ENCODE measurements at regions not wholly inside any gene's neighbourhood (a gene's known extent, or its start where the extent isn't known, plus 50 kb on each side); places are given as distances from the start of the nearest gene placed in this dataset.

- Histone ChIP-seq H3K36me3 (no peaks in the 10 kb centered on the region), H3K27ac (peak overlapping the region; percentile 61), H3K9me3 (replicated peaks) (no peaks in the 10 kb centered on the region; the same call in 1 of the 2 replicates), H3K4me1 (replicated peaks) (peaks cover 32% of the 10 kb centered on the region), H3K27me3 (replicated peaks) (no peaks in the 10 kb centered on the region), H3K4me3 (peak overlapping the region; percentile 49)
- no peak for DNase-seq (ENCODE audit: low read depth in 1 of 2, low spot score in 2 of 2)
Observed at GRCh38 chr9:88077071-88077617, 61.1 kb downstream of the SPATA31C2 start.

- no peaks in the 10 kb centered on the region; the same call in 1 of the 2 replicates for H3K9me3 ChIP-seq (replicated peaks)
- peak; percentile 79 to 80 for DNase-seq (ENCODE audit: low read depth in 1 of 2, low spot score in 2 of 2)
- H3K27me3 ChIP-seq (replicated peaks) = no peaks in the 10 kb centered on the region
- peak overlapping the region; percentile 61 for H3K27ac ChIP-seq
- no peaks in the 10 kb centered on the region for H3K36me3 ChIP-seq
- peak overlapping the region; percentile 49 for H3K4me3 ChIP-seq
- peaks cover 35% of the 10 kb centered on the region for H3K4me1 ChIP-seq (replicated peaks)
Observed at GRCh38 chr9:88076286-88077070, 61.8 kb downstream of the SPATA31C2 start.

GRCh38 chr9:88075966-88076285 is 62.3 kb downstream of the SPATA31C2 start:
- Histone ChIP-seq H3K27me3 (replicated peaks) (no peaks in the 10 kb centered on the region), H3K9me3 (replicated peaks) (no peaks in the 10 kb centered on the region; the same call in 1 of the 2 replicates), H3K36me3 (no peaks in the 10 kb centered on the region), H3K27ac (peak overlapping the region; percentile 61), H3K4me3 (peak overlapping the region; percentile 49), H3K4me1 (replicated peaks) (peaks cover 35% of the 10 kb centered on the region)
- DNase-seq (ENCODE audit: low read depth in 1 of 2, low spot score in 2 of 2) = no peak

- Histone ChIP-seq H3K4me1 (replicated peaks) (peaks cover 35% of the 10 kb centered on the region), H3K27ac (no peak overlapping the region), H3K36me3 (no peaks in the 10 kb centered on the region), H3K4me3 (peak overlapping the region; percentile 49), H3K9me3 (replicated peaks) (no peaks in the 10 kb centered on the region; the same call in 1 of the 2 replicates), H3K27me3 (replicated peaks) (no peaks in the 10 kb centered on the region)
- no peak for DNase-seq (ENCODE audit: low read depth in 1 of 2, low spot score in 2 of 2)
Observed at GRCh38 chr9:88075506-88075905, 62.8 kb downstream of the SPATA31C2 start.

GRCh38 chr9:88074931-88075330 is 63.3 kb downstream of the SPATA31C2 start:
- H3K4me1 ChIP-seq (replicated peaks) = peaks cover 35% of the 10 kb centered on the region
- H3K4me3 ChIP-seq = no peak overlapping the region
- no peaks in the 10 kb centered on the region; the same call in 1 of the 2 replicates for H3K9me3 ChIP-seq (replicated peaks)
- no peak for DNase-seq (ENCODE audit: low read depth in 1 of 2, low spot score in 2 of 2)
- H3K27me3 ChIP-seq (replicated peaks) = no peaks in the 10 kb centered on the region
- no peaks in the 10 kb centered on the region for H3K36me3 ChIP-seq
- no peak overlapping the region for H3K27ac ChIP-seq

DNA sequence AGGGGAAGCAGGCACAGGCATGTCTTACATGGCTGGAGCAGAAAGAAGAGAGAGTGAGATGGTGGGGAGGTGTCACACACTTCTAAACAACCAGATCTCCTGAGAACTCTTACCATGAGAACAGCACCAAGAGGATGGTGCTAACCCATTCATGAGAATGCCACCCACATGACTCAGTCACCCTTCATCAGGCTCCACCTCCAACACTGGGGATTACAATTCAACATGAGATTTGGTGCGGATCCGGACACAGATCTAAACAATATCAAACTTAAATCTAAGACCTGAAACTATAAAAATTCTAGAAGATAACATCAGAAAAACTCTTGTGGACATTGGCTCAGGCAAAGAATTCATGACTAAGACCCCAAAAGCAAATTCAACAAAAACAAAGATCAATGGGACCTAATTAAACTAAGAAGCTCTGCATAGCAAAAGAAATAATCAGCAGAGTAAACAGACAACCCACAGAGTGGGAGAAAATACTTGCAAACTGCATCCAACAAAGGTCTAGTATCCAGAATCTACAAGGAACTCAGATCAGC is 65.4 kb downstream of the SPATA31C2 start:
- H3K27me3 ChIP-seq (replicated peaks) = no peaks in the 10 kb centered on the region
- H3K27ac ChIP-seq = peak overlapping the region; percentile 71
- H3K4me1 ChIP-seq (replicated peaks) = peaks cover 35% of the 10 kb centered on the region
- no peaks in the 10 kb centered on the region; the same call in 1 of the 2 replicates for H3K9me3 ChIP-seq (replicated peaks)
- H3K4me3 ChIP-seq = no peak overlapping the region
- DNase-seq (ENCODE audit: low read depth in 1 of 2, low spot score in 2 of 2) = peak; percentile 82 to 86
- no peaks in the 10 kb centered on the region for H3K36me3 ChIP-seq

- Histone ChIP-seq H3K27me3 (replicated peaks) (no peaks in the 10 kb centered on the region), H3K9me3 (replicated peaks) (no peaks in the 10 kb centered on the region; the same call in 1 of the 2 replicates), H3K27ac (no peak overlapping the region), H3K4me3 (no peak overlapping the region), H3K36me3 (no peaks in the 10 kb centered on the region), H3K4me1 (replicated peaks) (peaks cover 27% of the 10 kb centered on the region)
- no peak for DNase-seq (ENCODE audit: low read depth in 1 of 2, low spot score in 2 of 2)
Observed at GRCh38 chr9:88071331-88071730, 66.9 kb downstream of the SPATA31C2 start.

DNA sequence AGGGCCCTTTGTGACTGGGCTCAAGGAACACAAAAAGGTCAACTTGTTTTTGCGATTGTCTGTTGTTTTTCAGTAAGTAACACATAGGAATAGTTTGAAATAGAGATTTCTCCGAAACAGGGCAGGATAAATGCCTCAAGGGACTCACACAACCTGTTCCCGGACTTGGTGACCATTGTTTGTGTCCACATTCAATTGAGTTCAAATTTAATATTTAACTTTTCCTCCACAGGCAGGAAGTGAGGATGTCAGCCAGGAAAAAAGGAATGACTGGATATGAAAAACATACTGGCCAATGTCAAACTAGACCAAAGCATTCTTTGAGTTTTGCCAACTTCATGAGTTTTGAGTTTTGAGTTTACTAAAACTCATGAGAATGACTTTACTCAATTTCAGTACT is 72.7 kb downstream of the SPATA31C2 start:
- no peak overlapping the region for H3K4me3 ChIP-seq
- H3K27me3 ChIP-seq (replicated peaks) = no peaks in the 10 kb centered on the region
- no peaks in the 10 kb centered on the region for H3K4me1 ChIP-seq (replicated peaks)
- no peaks in the 10 kb centered on the region for H3K36me3 ChIP-seq
- H3K9me3 ChIP-seq (replicated peaks) = no peaks in the 10 kb centered on the region
- no peak for DNase-seq (ENCODE audit: low read depth in 1 of 2, low spot score in 2 of 2)
- no peak overlapping the region for H3K27ac ChIP-seq

DNA sequence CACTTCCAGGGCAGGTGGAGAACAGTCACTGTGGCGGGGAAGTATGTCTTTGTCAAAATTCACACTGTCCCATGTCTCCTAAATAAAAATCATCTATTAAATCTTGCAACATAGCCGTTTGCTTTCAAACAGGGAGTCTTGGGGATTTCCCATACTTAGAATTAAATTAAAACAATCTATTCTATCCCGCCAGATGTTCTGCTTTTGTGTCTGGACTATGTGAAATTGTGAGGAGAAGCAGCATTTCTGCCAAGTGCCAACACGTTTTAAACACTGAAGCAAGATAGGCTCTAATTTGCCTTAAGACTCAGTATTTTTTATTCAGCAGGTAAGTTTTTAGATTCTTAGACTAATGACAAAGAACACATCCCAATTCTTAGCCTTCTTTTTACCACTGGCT is 73.7 kb downstream of the SPATA31C2 start:
- no peaks in the 10 kb centered on the region for H3K27me3 ChIP-seq (replicated peaks)
- no peak overlapping the region for H3K27ac ChIP-seq
- no peak overlapping the region for H3K4me3 ChIP-seq
- H3K4me1 ChIP-seq (replicated peaks) = no peaks in the 10 kb centered on the region
- H3K9me3 ChIP-seq (replicated peaks) = no peaks in the 10 kb centered on the region
- no peaks in the 10 kb centered on the region for H3K36me3 ChIP-seq
- no peak for DNase-seq (ENCODE audit: low read depth in 1 of 2, low spot score in 2 of 2)

GRCh38 chr9:88060746-88061145 is 77.5 kb downstream of the SPATA31C2 start:
- H3K36me3 ChIP-seq = no peaks in the 10 kb centered on the region
- H3K4me3 ChIP-seq = no peak overlapping the region
- no peak overlapping the region for H3K27ac ChIP-seq
- no peaks in the 10 kb centered on the region for H3K27me3 ChIP-seq (replicated peaks)
- no peak for DNase-seq (ENCODE audit: low read depth in 1 of 2, low spot score in 2 of 2)
- H3K9me3 ChIP-seq (replicated peaks) = no peaks in the 10 kb centered on the region
- no peaks in the 10 kb centered on the region for H3K4me1 ChIP-seq (replicated peaks)

DNA sequence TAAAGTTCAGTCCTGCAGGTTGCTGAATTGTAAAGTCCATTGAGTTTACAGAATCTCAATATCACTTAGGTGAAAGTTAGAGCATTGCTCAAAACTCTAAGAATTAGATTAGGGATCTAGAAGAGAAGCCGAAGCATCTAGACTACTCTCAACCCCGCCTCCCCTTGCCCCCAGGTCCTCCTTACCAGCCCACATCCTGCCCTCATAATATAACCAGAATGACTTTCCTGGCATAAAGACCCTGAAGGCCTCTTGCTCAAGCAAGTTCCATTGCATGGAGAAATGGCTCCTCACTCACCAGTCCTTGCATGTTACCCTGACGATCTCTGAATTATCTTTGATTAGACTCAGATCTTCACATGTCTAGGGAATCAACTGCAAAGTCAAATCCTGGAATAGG is 78.8 kb downstream of the SPATA31C2 start:
- Histone ChIP-seq H3K9me3 (replicated peaks) (no peaks in the 10 kb centered on the region), H3K27me3 (replicated peaks) (no peaks in the 10 kb centered on the region), H3K4me3 (no peak overlapping the region), H3K27ac (no peak overlapping the region), H3K36me3 (no peaks in the 10 kb centered on the region), H3K4me1 (replicated peaks) (no peaks in the 10 kb centered on the region)
- no peak for DNase-seq (ENCODE audit: low read depth in 1 of 2, low spot score in 2 of 2)

- Histone ChIP-seq H3K4me1 (replicated peaks) (no peaks in the 10 kb centered on the region; the same call in 1 of the 2 replicates), H3K36me3 (no peaks in the 10 kb centered on the region), H3K27ac (no peak overlapping the region), H3K4me3 (no peak overlapping the region), H3K27me3 (replicated peaks) (no peaks in the 10 kb centered on the region), H3K9me3 (replicated peaks) (no peaks in the 10 kb centered on the region)
- peak in 1 of 2 experiments; percentile 51 for DNase-seq (ENCODE audit: low read depth in 1 of 2, low spot score in 2 of 2)
Observed at GRCh38 chr9:88056876-88057275, 81.4 kb downstream of the SPATA31C2 start.

DNA sequence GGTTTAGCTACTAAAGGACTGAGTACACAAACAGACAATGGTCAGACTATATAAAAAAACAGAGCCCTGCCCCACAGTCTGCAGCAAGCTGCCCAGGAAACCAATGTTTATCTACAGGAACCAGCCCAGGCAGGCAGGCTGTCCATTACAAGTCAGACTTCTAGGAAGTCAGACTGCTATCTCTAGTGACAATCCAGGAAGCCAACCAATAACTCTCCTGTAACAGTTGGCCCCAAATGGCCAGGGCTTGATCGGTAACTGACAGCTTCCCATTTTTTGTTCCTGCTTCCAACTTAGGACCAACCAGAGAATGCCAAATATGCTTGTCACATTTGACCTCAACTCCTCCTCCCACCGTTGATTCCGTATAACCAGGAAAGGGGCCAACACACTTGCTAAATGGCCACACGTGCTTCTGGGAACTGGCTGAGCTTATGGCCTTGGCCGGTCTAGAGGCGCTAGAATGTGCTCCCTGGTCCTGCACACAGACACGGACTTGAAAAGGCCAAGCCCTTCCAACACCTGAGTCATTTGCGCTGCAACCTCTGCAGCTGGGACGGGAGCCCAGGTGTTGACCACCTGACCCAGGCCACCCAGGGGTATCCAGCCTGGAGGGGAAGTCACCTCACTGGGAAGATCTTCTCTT is 79.6 kb upstream of the CDK20 start:
- H3K4me3 ChIP-seq = no peak overlapping the region
- no peaks in the 10 kb centered on the region for H3K27me3 ChIP-seq (replicated peaks)
- no peaks in the 10 kb centered on the region; the same call in 1 of the 2 replicates for H3K4me1 ChIP-seq (replicated peaks)
- no peaks in the 10 kb centered on the region for H3K36me3 ChIP-seq
- no peak for DNase-seq (ENCODE audit: low read depth in 1 of 2, low spot score in 2 of 2)
- H3K9me3 ChIP-seq (replicated peaks) = no peaks in the 10 kb centered on the region
- H3K27ac ChIP-seq = no peak overlapping the region
